ENCODE measurements at regions not wholly inside any gene's neighbourhood (a gene's known extent, or its start where the extent isn't known, plus 50 kb on each side); places are given as distances from the start of the nearest gene placed in this dataset.

- FAIRE-seq (no peak), DNase-seq (ENCODE audit: insufficient read length, low spot score) (no peak)
These were observed 153.4 kb upstream of the FAT1 start for GRCh38 chr4:186876961-186877626.

GRCh38 chr4:186878203-186878776 is 154.6 kb upstream of the FAT1 start:
- DNase-seq (ENCODE audit: insufficient read length, low spot score), result no peak
- FAIRE-seq, result no peak
- no peak for TF ChIP-seq CTCF (IDR thresholded peaks at IDR 0.05; ENCODE audit: insufficient read depth, missing control alignments)

More at GRCh38 chr4:186876961-186877626, 153.4 kb upstream of the FAT1 start:
- no peak for TF ChIP-seq CTCF (IDR thresholded peaks at IDR 0.05; ENCODE audit: insufficient read depth, missing control alignments)

GRCh38 chr4:186881521-186882220 is 158.0 kb upstream of the FAT1 start:
- FAIRE-seq (no peak), DNase-seq (ENCODE audit: insufficient read length, low spot score) (no peak)
- TF ChIP-seq CTCF (IDR thresholded peaks at IDR 0.05; ENCODE audit: insufficient read depth, missing control alignments), result no peak

- DNase-seq (ENCODE audit: insufficient read length, low spot score) (no peak), FAIRE-seq (no peak)
- TF ChIP-seq CTCF (IDR thresholded peaks at IDR 0.05; ENCODE audit: insufficient read depth, missing control alignments), result no peak
These were observed 158.6 kb upstream of the FAT1 start for GRCh38 chr4:186882293-186882692.

GRCh38 chr4:186885289-186885688 is 161.6 kb upstream of the FAT1 start:
- no peak for TF ChIP-seq CTCF (IDR thresholded peaks at IDR 0.05; ENCODE audit: insufficient read depth, missing control alignments)
- FAIRE-seq (no peak), DNase-seq (ENCODE audit: insufficient read length, low spot score) (no peak)

GRCh38 chr4:186886759-186887158 is 163.1 kb upstream of the FAT1 start:
- FAIRE-seq (no peak), DNase-seq (ENCODE audit: insufficient read length, low spot score) (no peak)
- no peak for TF ChIP-seq CTCF (IDR thresholded peaks at IDR 0.05; ENCODE audit: insufficient read depth, missing control alignments)

GRCh38 chr4:186887291-186887700 is 163.6 kb upstream of the FAT1 start:
- FAIRE-seq (no peak), DNase-seq (ENCODE audit: insufficient read length, low spot score) (no peak)
- TF ChIP-seq CTCF (IDR thresholded peaks at IDR 0.05; ENCODE audit: insufficient read depth, missing control alignments), result no peak
